Hematopoietic multipotent progenitor cell treated with erythropoietin and hydrocortisone succinate and interleukin-3 and kit ligand, for 17 days (in vitro differentiated cells): ENCODE measurements at regions not wholly inside any gene's neighbourhood (a gene's known extent, or its start where the extent isn't known, plus 50 kb on each side); places are given as distances from the start of the nearest gene placed in this dataset.
"Not testable (repeated sequence)": the region's sequence is repeated elsewhere in the genome, so short reads cannot be mapped to it uniquely, and the experiment has no call there.

Experiments
- DNase-seq: peaks from one replicate; pipeline ENCODE4 v3.0.0-alpha.2; 2015; ENCODE audit warnings: low spot score

- no peak for DNase-seq
Measured at GRCh38 chr3:25945836-25946235, 155.9 kb downstream of the OXSM start.

- no peak for DNase-seq
Measured at GRCh38 chr3:25952133-25952532, 162.2 kb downstream of the OXSM start.

DNA sequence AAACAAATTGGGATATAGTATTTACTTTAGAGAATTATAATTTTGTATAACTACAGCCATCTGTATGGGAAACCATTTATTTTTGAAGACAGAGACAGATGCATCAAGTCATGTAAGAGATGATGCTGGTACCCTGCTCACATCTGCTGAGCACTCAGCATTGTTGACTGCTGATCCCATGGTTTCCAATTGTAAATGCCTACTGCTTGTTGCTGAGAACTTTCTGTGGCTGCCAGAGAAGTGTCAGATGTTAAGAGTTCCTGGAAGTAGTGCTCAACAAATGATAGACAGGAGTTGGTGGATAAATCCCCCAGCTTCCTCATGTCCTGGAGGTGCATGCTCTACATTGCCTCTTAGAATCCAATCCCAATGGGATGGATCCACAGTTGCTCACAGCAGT, 167.1 kb downstream of the OXSM start:
- DNase-seq = no peak

GRCh38 chr3:25960776-25961175, 170.9 kb downstream of the OXSM start:
- no peak for DNase-seq

- DNase-seq = no peak
Measured at GRCh38 chr3:25962255-25962654, 172.4 kb downstream of the OXSM start.

- DNase-seq = no peak
Measured at GRCh38 chr3:25964141-25964540, 174.3 kb downstream of the OXSM start.

- DNase-seq = no peak
Measured at GRCh38 chr3:25967385-25967784, 177.5 kb downstream of the OXSM start.

DNA sequence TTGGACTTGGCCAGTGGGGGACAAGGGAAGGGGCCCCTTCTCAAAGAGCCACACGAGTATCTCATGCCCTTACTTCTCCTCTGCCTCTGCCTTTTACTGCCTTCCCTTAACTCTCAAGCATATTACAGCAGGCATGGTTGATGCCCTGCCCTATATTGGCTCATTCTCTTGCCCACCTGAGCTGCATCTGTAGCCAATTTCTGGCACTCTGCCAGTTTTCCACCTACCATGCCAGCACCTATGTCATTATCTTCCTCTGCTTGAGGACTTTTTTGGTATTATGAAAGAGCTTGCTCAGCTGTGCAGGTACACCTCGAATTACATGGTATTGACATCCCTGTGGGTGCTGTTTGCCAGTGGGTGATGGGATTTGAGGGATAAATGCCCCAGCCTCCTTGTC, 181.8 kb downstream of the OXSM start:
- no peak for DNase-seq

DNA sequence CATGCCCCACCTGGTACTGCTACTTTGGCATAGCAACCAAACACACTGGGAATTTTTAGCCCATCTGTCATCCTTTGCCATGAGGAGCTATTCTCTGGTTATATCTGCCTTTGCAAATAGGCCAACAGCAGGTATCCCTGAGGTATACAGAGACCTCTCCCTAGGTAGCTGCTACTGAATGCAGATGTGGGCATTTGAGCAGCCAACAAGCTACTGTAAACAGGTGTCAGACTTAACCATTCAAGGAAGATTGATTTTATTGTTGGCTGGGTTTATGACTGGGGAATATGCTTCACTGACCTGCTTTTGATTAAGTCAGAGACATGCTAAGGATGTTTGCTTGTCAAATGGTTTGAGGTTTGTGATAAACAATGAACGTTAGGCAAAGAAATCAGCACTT, 183.2 kb downstream of the OXSM start:
- DNase-seq = no peak

DNA sequence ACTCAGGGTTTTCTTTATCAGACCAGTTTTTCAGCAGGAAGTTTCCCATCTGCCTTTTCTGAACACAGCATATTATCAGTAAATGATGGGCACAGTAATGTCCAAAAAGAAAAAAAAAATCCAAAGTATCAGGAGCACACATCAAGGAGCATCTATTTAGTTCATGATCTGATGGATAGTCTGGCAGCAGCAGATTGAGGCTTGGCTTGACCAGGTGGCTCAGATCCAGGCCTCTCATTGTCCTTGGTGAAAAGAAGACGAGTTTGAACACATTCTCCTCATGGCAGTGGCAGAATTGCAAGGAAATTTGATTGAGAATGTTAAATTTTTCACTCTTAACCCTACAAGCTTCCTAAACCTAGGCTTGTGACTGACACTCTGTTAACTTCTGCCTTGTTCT, 192.9 kb downstream of the OXSM start:
- no peak for DNase-seq

GRCh38 chr3:25985621-25986020, 195.7 kb downstream of the OXSM start:
- no peak for DNase-seq

DNA sequence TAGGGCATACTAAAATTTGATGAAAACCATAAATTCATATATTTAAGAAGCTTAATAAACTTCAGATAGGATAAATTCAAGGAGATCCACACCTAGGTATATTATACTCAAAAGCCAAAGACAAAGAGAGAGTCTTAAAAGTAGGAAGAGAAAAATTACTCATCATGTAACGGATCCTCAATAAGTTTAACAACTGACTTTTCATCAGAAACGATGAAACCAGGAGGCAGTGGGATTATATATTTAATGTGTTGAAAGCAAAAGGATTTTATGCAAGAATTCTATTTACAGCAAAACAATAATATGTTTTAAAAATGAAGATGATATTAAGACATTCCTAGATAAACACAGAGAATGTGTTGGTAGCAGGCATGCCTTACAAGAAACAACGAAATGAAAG, 202.7 kb downstream of the OXSM start:
- DNase-seq = no peak

DNA sequence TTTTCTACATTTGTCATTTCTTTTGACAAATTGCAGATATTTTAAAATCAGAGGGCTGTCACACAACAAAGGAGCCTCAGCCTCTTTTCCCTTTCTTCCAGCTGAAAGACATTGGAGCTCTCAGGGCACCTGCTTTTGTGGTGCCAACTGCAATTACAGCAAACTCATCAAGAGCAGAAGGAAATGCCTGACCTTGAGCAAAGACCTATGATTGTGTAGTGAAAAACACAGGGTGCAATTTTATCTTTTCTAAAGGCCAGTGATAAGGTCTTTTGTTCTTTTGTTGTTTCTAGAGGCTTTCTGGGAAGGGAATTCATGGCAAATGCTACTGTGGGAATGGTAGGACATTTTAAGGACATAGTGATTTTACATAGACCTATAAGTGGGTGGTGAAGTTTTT, 214.3 kb downstream of the OXSM start:
- DNase-seq = no peak

- DNase-seq = no peak
Measured at GRCh38 chr3:26011276-26011675, 221.4 kb downstream of the OXSM start.

DNA sequence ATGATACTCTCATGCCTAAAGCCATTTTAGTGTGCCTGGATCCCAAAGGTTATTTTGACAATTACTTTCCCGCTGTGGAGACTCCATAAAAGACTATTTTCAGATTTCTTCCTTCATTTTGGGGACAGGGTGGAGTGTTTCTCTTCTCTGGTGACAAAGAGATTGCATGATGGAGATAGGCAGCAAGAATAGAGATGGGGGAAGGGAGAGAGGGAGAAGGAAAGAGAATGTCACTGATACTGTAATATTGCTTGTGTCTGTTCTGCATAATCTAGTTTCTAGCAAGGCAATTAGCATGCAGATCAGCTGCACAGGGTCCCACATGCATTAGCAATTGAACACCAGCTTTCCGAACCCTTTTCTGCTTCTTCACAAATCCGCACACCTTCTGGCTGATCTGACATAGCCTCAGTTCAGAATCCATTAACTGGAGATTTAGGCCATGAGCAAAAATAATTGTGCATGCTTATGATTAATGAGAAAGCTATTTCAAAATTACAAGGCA, 222.4 kb downstream of the OXSM start:
- no peak for DNase-seq

GRCh38 chr3:26015752-26016151, 225.9 kb downstream of the OXSM start:
- DNase-seq = no peak

GRCh38 chr3:26018889-26019288, 229.0 kb downstream of the OXSM start:
- DNase-seq = no peak

DNA sequence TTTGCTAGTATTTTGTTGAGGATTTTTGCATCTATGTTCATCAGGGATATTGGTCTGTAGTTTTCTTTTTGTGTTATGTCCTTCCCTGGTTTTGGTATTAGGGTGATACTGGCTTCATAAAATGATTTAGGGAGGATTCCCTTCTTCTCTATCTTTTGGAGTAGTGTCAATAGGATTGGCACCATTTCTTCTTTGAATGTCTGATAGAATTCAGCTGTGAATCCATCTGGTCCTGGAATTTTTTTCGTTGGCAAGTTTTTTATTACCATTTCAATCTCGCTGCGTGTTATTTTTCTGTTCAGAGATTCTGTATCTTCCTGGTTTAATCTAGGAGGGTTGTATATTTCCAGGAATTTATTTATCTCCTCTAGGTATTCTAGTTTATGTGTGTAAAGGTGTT, 234.3 kb downstream of the OXSM start:
- not testable (repeated sequence) for DNase-seq

- no peak for DNase-seq
Measured at GRCh38 chr3:26029321-26029720, 239.4 kb downstream of the OXSM start.

DNA sequence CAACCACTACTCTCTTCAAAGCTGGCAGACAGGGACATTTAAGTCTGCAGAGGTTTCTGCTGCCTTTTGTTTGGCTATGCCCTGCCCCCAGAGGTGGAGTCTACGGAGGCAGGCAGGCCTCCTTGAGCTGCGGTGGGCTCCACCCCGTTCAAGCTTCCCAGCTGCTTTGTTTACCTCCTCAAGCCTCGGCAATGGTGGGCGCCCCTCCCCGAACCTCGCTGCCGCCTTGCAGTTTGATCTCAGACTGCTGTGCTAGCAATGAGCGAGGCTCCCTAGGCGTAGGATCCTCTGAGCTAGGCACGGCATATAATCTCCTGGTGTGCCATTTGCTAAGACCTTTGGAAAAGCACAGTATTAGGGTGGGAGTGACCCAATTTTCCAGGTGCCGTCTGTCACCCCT, 252.2 kb downstream of the OXSM start:
- DNase-seq = not testable (repeated sequence)

- no peak for DNase-seq
Measured at GRCh38 chr3:26049951-26050350, 260.1 kb downstream of the OXSM start.

GRCh38 chr3:26050776-26051175, 260.9 kb downstream of the OXSM start:
- no peak for DNase-seq

GRCh38 chr3:26058901-26059321, 269.0 kb downstream of the OXSM start:
- DNase-seq = no peak

DNA sequence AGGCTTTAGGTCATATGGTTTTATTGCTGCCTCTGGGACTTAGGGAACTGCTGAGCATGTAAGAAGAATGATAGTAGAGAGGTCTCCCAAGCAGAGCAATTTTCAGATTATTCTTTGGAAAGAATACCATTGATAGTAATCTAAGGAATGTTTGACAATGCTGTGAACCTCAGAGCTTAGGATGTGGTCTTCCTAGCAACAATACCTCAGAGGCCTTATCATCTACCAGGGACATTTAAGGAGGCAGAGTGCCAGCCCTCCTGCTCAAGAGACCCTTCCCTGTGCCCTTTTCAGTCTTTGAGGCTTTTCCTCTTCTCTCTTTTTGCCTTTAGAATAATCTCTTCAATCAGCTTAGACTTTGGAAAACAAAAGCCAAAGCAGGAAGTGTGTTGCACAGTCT, 272.1 kb downstream of the OXSM start:
- no peak for DNase-seq

DNA sequence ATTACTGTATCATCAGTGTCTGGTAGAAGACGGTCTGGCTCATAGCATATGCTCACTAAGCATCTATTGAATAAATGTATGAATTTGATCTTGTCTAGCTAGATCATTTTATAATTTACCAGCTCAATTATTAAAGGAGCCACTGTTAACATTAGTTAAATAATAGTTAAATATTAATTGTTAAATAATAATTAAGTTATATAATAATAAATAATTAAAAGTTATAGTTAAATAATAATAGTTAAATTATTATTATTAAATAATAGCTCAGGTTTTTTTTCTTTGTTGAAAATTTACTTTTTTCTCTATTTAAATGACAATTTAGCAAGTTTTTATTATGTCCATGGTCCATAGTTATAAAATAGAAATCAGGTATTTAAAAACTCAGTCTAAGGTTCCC, 274.4 kb downstream of the OXSM start:
- no peak for DNase-seq
